ENCODE measurements at regions not wholly inside any gene's neighbourhood (a gene's known extent, or its start where the extent isn't known, plus 50 kb on each side); places are given as distances from the start of the nearest gene placed in this dataset.

- no peak overlapping the region for H3K27ac ChIP-seq
- H3K4me1 ChIP-seq, result peaks cover 1% of the 10 kb centered on the region
These were observed 155.2 kb downstream of the IRS1 start for GRCh38 chr2:226644399-226644865.

GRCh38 chr2:226643946-226644282, 155.7 kb downstream of the IRS1 start:
- no peaks in the 10 kb centered on the region for H3K36me3 ChIP-seq (ENCODE audit: low read depth, missing control alignments)
- H3K27me3 ChIP-seq, result no peaks in the 10 kb centered on the region
- no peak overlapping the region for H3K4me3 ChIP-seq
- WGBS, 2 donors, result 86 to 88% methylated on average over 5 of the region's 5 CpGs
- TF ChIP-seq POLR2A (IDR thresholded peaks at IDR 0.05) (no peak), CTCF (IDR thresholded peaks at IDR 0.05) (no peak)
- intact Hi-C loops (cut with DNase I; ENCODE audit: low total_unique reads), result no loop called here
- H3K4me1 ChIP-seq, result no peaks in the 10 kb centered on the region
- H3K27ac ChIP-seq, result no peak overlapping the region
- H3K9me3 ChIP-seq, result no peaks in the 10 kb centered on the region
- DNase-seq, result no peak

More at GRCh38 chr2:226644399-226644865, 155.2 kb downstream of the IRS1 start:
- intact Hi-C loops (cut with DNase I; ENCODE audit: low total_unique reads), result no loop called here
- no peaks in the 10 kb centered on the region for H3K36me3 ChIP-seq (ENCODE audit: low read depth, missing control alignments)
- H3K27me3 ChIP-seq, result no peaks in the 10 kb centered on the region
- no peaks in the 10 kb centered on the region for H3K9me3 ChIP-seq
- 65 to 71% methylated on average over 6 of the region's 6 CpGs for WGBS, 2 donors
- no peak overlapping the region for H3K4me3 ChIP-seq
- TF ChIP-seq POLR2A (IDR thresholded peaks at IDR 0.05), result no peak
- TF ChIP-seq CTCF (IDR thresholded peaks at IDR 0.05), result no peak
- no peak for DNase-seq

GRCh38 chr2:226643030-226643945, 156.3 kb downstream of the IRS1 start:
- no peak for DNase-seq
- 87 to 90% methylated on average over 6 of the region's 6 CpGs for WGBS, 2 donors
- Histone ChIP-seq H3K27ac (no peak overlapping the region), H3K4me3 (no peak overlapping the region), H3K36me3 (ENCODE audit: low read depth, missing control alignments) (no peaks in the 10 kb centered on the region), H3K27me3 (no peaks in the 10 kb centered on the region), H3K4me1 (no peaks in the 10 kb centered on the region), H3K9me3 (no peaks in the 10 kb centered on the region)
- intact Hi-C loops (cut with DNase I; ENCODE audit: low total_unique reads), result no loop called here
- no peak for TF ChIP-seq CTCF (IDR thresholded peaks at IDR 0.05)
- TF ChIP-seq POLR2A (IDR thresholded peaks at IDR 0.05), result no peak

GRCh38 chr2:226641008-226641407, 158.6 kb downstream of the IRS1 start:
- 79 to 93% methylated on average over 1 of the region's 1 CpG for WGBS, 2 donors
- Histone ChIP-seq H3K36me3 (ENCODE audit: low read depth, missing control alignments) (no peaks in the 10 kb centered on the region), H3K27ac (no peak overlapping the region), H3K9me3 (no peaks in the 10 kb centered on the region), H3K4me1 (no peaks in the 10 kb centered on the region), H3K4me3 (no peak overlapping the region), H3K27me3 (no peaks in the 10 kb centered on the region)
- TF ChIP-seq CTCF (IDR thresholded peaks at IDR 0.05), result no peak
- TF ChIP-seq POLR2A (IDR thresholded peaks at IDR 0.05), result no peak
- intact Hi-C loops (cut with DNase I; ENCODE audit: low total_unique reads), result no loop called here
- no peak for DNase-seq

- DNase-seq, result no peak
- intact Hi-C loops (cut with DNase I; ENCODE audit: low total_unique reads), result no loop called here
- H3K27ac ChIP-seq, result no peak overlapping the region
- 93 to 97% methylated on average over 3 of the region's 3 CpGs for WGBS, 2 donors
- H3K27me3 ChIP-seq, result no peaks in the 10 kb centered on the region
- H3K9me3 ChIP-seq, result no peaks in the 10 kb centered on the region
- TF ChIP-seq CTCF (IDR thresholded peaks at IDR 0.05) (no peak), POLR2A (IDR thresholded peaks at IDR 0.05) (no peak)
- no peaks in the 10 kb centered on the region for H3K4me1 ChIP-seq
- no peak overlapping the region for H3K4me3 ChIP-seq
- H3K36me3 ChIP-seq (ENCODE audit: low read depth, missing control alignments), result no peaks in the 10 kb centered on the region
These were observed 159.1 kb downstream of the IRS1 start for GRCh38 chr2:226640501-226640900.

Measured in testis (tissue), 2 donors.